Calu3 (cell line): ENCODE measurements at regions not wholly inside any gene's neighbourhood (a gene's known extent, or its start where the extent isn't known, plus 50 kb on each side); places are given as distances from the start of the nearest gene placed in this dataset.

Source experiments
- BruUV-seq: library from RNA; stranded (reverse); fragments of 400-500 nt; replicated peaks from 2 replicates; lab custom pipeline; 2021; lab: Mats Ljungman, UMichigan
- CTCF ChIA-PET: fragments of 300-600 bp; sonication (Branson Sonifier 250); formaldehyde crosslinking; loops from one replicate; lab custom pipeline; 2022; ENCODE audit warnings: antibody characterized with exemption; lab: Charles Lee
- DNase-seq: peaks from one replicate; pipeline ENCODE4 v3.0.0; 2022
- H3K27ac Mint-ChIP-seq: one replicate; pipeline ENCODE4 v1.8.0; 2022; ENCODE audit warnings: mixed read lengths; ENCODE audit not compliant: unreplicated experiment
- H3K27me3 Mint-ChIP-seq: one replicate; pipeline ENCODE4 v1.8.0; 2022; ENCODE audit warnings: mixed read lengths; ENCODE audit not compliant: unreplicated experiment
- H3K36me3 Mint-ChIP-seq: one replicate; pipeline ENCODE4 v1.8.0; 2022; ENCODE audit warnings: mild to moderate bottlenecking, moderate library complexity, mixed read lengths; ENCODE audit not compliant: insufficient read depth, unreplicated experiment
- H3K4me1 Mint-ChIP-seq: one replicate; pipeline ENCODE4 v1.8.0; 2022; ENCODE audit warnings: mild to moderate bottlenecking, low read depth, mixed read lengths; ENCODE audit not compliant: unreplicated experiment
- H3K4me3 Mint-ChIP-seq: one replicate; pipeline ENCODE4 v1.8.0; 2022; ENCODE audit warnings: mild to moderate bottlenecking, low read depth, moderate library complexity, mixed read lengths; ENCODE audit not compliant: unreplicated experiment
- H3K9me3 Mint-ChIP-seq: one replicate; pipeline ENCODE4 v1.8.0; 2022; ENCODE audit warnings: low read depth, mixed read lengths; ENCODE audit not compliant: unreplicated experiment
- intact Hi-C: fragments of 100-400 bp; cut with micrococcal nuclease; formaldehyde crosslinking; loops from one replicate; pipeline ENCODE4 v1.10.0; 2022; ENCODE audit not compliant: unreplicated experiment
- TF ChIP-seq, protein P1 (sequence below): fragments of 200-600 bp; IDR thresholded peaks from one replicate; pipeline ENCODE4 v1.8.0; 2022; ENCODE audit warnings: antibody characterized with exemption; ENCODE audit not compliant: unreplicated experiment

DNA sequence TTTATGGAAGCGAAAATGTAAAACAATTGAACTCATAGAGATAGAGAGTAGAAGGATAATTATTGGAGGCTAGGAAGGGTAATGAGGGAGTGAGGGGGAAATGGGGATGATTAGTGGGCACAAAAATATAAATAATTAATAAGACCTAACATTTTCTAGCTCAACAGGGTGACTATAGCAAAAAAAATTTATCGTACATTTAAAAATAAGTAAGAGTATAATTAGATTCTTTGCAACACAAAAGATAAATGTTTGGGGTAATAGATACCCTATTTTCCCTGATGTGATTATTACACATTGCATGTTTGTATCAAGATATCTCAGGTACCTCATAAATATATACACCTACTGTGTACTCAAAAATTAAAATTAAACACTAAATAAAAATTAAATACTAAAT lies 1070.0 kb downstream of the LRFN5 start:
- CTCF ChIA-PET = no interaction called here
- Mint-ChIP-seq H3K4me1 (no peaks in the 10 kb centered on the region), H3K9me3 (peaks cover 18% of the 10 kb centered on the region), H3K27me3 (no peaks in the 10 kb centered on the region), H3K27ac (no peak overlapping the region), H3K4me3 (no peak overlapping the region), H3K36me3 (no peaks in the 10 kb centered on the region)
- TF ChIP-seq, protein P1, sequence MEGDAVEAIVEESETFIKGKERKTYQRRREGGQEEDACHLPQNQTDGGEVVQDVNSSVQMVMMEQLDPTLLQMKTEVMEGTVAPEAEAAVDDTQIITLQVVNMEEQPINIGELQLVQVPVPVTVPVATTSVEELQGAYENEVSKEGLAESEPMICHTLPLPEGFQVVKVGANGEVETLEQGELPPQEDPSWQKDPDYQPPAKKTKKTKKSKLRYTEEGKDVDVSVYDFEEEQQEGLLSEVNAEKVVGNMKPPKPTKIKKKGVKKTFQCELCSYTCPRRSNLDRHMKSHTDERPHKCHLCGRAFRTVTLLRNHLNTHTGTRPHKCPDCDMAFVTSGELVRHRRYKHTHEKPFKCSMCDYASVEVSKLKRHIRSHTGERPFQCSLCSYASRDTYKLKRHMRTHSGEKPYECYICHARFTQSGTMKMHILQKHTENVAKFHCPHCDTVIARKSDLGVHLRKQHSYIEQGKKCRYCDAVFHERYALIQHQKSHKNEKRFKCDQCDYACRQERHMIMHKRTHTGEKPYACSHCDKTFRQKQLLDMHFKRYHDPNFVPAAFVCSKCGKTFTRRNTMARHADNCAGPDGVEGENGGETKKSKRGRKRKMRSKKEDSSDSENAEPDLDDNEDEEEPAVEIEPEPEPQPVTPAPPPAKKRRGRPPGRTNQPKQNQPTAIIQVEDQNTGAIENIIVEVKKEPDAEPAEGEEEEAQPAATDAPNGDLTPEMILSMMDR = no peak
- intact Hi-C loops = no loop called here
- no peak for DNase-seq
- no TSS peak for BruUV-seq

DNA sequence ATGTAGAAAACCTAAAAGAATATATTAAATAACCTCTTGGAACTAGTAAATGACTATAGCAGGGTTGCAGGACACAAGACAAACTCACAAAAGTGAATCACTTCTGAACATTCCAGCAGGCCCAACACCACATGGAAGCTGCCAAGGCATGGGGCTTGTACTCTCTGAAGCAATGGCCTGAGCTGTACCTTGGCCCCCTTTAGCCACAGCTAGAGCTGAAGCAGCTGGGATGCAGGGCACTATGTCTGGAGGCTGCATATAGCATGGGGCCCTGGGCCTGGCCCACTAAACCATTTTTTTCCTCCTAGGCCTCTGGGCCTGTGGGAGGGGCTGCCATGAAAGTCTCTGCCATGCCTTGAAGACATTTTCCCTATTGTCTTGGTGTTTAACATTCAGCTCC lies 1067.3 kb downstream of the LRFN5 start:
- Mint-ChIP-seq H3K4me3 (no peak overlapping the region), H3K27me3 (no peaks in the 10 kb centered on the region), H3K27ac (no peak overlapping the region), H3K36me3 (no peaks in the 10 kb centered on the region), H3K9me3 (peaks cover 18% of the 10 kb centered on the region), H3K4me1 (no peaks in the 10 kb centered on the region)
- TF ChIP-seq, protein P1 = no peak
- CTCF ChIA-PET = no interaction called here
- intact Hi-C loops = no loop called here
- BruUV-seq = no TSS peak
- no peak for DNase-seq

DNA sequence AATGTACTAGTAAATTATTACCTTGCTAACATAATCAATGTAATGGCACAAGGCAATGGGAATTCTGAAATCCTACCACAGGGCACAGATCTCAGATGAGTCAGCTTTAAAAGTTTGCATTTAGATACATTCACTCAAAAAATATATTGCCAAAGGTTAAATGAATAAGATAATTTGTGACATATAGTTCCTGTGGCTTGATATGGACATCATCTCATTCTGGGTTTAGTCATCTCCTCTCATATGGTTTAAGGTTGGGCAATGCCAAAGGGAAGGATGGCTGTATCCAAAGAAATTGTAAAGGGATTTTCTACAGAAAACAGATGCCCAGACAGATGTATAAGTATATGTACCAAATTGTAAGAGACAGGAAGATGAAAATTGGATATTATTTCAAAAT lies 1065.0 kb downstream of the LRFN5 start:
- TF ChIP-seq, protein P1 = no peak
- intact Hi-C loops = no loop called here
- H3K9me3 Mint-ChIP-seq = peaks cover 18% of the 10 kb centered on the region
- H3K27ac Mint-ChIP-seq = no peak overlapping the region
- CTCF ChIA-PET = no interaction called here
- DNase-seq = no peak
- no peak overlapping the region for H3K4me3 Mint-ChIP-seq
- H3K27me3 Mint-ChIP-seq = no peaks in the 10 kb centered on the region
- BruUV-seq = no TSS peak
- no peaks in the 10 kb centered on the region for H3K4me1 Mint-ChIP-seq
- H3K36me3 Mint-ChIP-seq = no peaks in the 10 kb centered on the region

DNA sequence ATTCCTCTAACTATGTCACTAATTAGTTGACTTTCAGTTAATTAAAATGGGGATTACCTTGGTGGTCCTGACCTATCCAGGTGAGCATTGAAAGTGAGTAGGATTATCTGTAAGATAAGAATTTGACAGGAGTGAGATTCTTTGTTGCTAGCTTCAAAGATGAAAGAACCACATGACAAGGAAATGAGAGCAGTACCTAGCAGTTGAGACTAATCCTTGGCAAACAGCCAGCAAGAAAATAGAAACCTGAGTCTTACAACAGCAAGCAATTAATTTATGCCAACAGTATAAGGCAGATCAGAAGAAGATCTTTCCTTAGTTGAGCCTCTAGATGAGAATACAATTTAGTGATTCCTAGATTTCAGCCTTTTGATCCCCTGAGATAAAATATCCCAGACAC lies 1058.4 kb downstream of the LRFN5 start:
- Mint-ChIP-seq H3K27me3 (no peaks in the 10 kb centered on the region), H3K27ac (no peak overlapping the region), H3K36me3 (no peaks in the 10 kb centered on the region), H3K4me3 (no peak overlapping the region), H3K4me1 (no peaks in the 10 kb centered on the region), H3K9me3 (peaks cover 9% of the 10 kb centered on the region)
- CTCF ChIA-PET = no interaction called here
- BruUV-seq = no TSS peak
- DNase-seq = no peak
- TF ChIP-seq, protein P1 = no peak
- intact Hi-C loops = no loop called here

DNA sequence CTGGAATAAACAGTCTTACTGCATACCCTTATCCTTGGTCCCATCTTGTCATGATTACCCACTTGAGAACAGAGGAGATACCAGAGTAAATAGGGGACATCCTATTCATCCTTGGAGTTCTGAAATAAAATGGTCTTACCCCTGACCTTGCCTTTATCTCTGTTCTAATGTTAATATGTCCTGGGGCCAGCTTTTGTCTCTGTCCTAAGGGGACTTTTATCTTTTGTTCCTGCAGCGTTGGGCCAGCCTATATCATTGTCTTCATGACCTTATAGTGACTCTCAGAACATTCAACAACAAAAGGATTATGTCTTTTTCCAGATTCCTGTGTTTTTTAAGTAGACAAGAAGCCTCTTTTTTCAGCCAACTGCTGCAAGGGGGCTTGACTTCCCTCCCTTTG lies 1057.5 kb downstream of the LRFN5 start:
- Mint-ChIP-seq H3K36me3 (no peaks in the 10 kb centered on the region), H3K4me3 (no peak overlapping the region), H3K4me1 (no peaks in the 10 kb centered on the region), H3K27me3 (no peaks in the 10 kb centered on the region), H3K9me3 (peaks cover 7% of the 10 kb centered on the region), H3K27ac (no peak overlapping the region)
- TF ChIP-seq, protein P1 = no peak
- intact Hi-C loops = no loop called here
- CTCF ChIA-PET = no interaction called here
- BruUV-seq = no TSS peak
- DNase-seq = no peak
